Loucy (cell line): ENCODE measurements at regions not wholly inside any gene's neighbourhood (a gene's known extent, or its start where the extent isn't known, plus 50 kb on each side); places are given as distances from the start of the nearest gene placed in this dataset.

ENCODE experiments used
- H2AFZ ChIP-seq: fragments of 200-600 bp; sonication (generic); 2 replicates; pipeline ENCODE4 v1.6.0; 2016; ENCODE audit warnings: antibody characterized with exemption, mild to moderate bottlenecking, low read length, moderate library complexity
- H3F3A ChIP-seq: fragments of 200-600 bp; 2 replicates; pipeline ENCODE4 v1.6.0; 2016; ENCODE audit warnings: antibody characterized with exemption, low read depth, mild to moderate bottlenecking
- H3K27me3 ChIP-seq: fragments of 200-600 bp; sonication (generic); 2 replicates; pipeline ENCODE4 v1.6.1; 2014; ENCODE audit warnings: low read length, mild to moderate bottlenecking; ENCODE audit not compliant: insufficient read depth, poor library complexity, severe bottlenecking
- H3K36me3 ChIP-seq: fragments of 200-600 bp; sonication (generic); 2 replicates; pipeline ENCODE4 v1.6.1; 2016; ENCODE audit warnings: low read length; ENCODE audit not compliant: insufficient read depth
- H3K4me1 ChIP-seq: fragments of 200-600 bp; sonication (generic); 2 replicates; pipeline ENCODE4 v1.5.1; 2014; ENCODE audit warnings: low read length, mild to moderate bottlenecking; ENCODE audit not compliant: insufficient read depth, poor library complexity, severe bottlenecking
- H3K4me2 ChIP-seq: fragments of 200-600 bp; sonication (generic); 2 replicates; pipeline ENCODE4 v1.6.0; 2014; ENCODE audit warnings: antibody characterized with exemption, low read length, low read depth, mild to moderate bottlenecking; ENCODE audit not compliant: poor library complexity, severe bottlenecking
- H3K4me3 ChIP-seq: fragments of 200-600 bp; sonication (generic); 2 replicates; pipeline ENCODE4 v1.5.1; 2014; ENCODE audit warnings: low read length, mild to moderate bottlenecking, mixed read lengths; ENCODE audit not compliant: poor library complexity, severe bottlenecking
- H3K79me2 ChIP-seq: fragments of 200-600 bp; sonication (generic); 2 replicates; pipeline ENCODE4 v1.6.1; 2014; ENCODE audit warnings: low read length; ENCODE audit not compliant: insufficient read depth
- H3K9ac ChIP-seq: fragments of 200-600 bp; sonication (generic); 2 replicates; pipeline ENCODE4 v1.6.0; 2014; ENCODE audit warnings: mild to moderate bottlenecking, low read depth, low read length, moderate library complexity; ENCODE audit not compliant: poor library complexity, severe bottlenecking
- H3K9me2 ChIP-seq: fragments of 200-600 bp; sonication (generic); replicated peaks from 2 replicates; pipeline ENCODE4 v1.6.1; 2016; ENCODE audit warnings: low read depth, low read length, mixed read lengths
- H3K9me3 ChIP-seq: fragments of 200-600 bp; sonication (generic); 2 replicates; pipeline ENCODE4 v1.6.1; 2014; ENCODE audit warnings: mild to moderate bottlenecking, antibody characterized with exemption, low read length, low read depth; ENCODE audit not compliant: insufficient read depth
- H4K20me1 ChIP-seq: fragments of 200-600 bp; sonication (generic); 2 replicates; pipeline ENCODE4 v1.6.0; 2014; ENCODE audit warnings: antibody characterized with exemption, low read length, mild to moderate bottlenecking; ENCODE audit not compliant: insufficient read depth, poor library complexity, severe bottlenecking
- CTCF ChIP-seq: fragments of 200-600 bp; sonication (generic); conservative IDR thresholded peaks from 2 replicates; pipeline ENCODE4 v1.5.1; 2014; ENCODE audit warnings: mild to moderate bottlenecking, antibody characterized with exemption, low read length
- EZH2phosphoT487 ChIP-seq: fragments of 200-600 bp; IDR thresholded peaks from 2 replicates; pipeline ENCODE4 v1.6.1; 2018; ENCODE audit warnings: antibody characterized with exemption, mild to moderate bottlenecking, moderate library complexity, borderline replicate concordance

- no peak overlapping the region for H3K4me2 ChIP-seq
- peaks cover 10% of the 10 kb centered on the region for H3K27me3 ChIP-seq
- H3K36me3 ChIP-seq, result no peaks in the 10 kb centered on the region
- no peak for TF ChIP-seq CTCF
- TF ChIP-seq EZH2phosphoT487, result no peak
- no peaks in the 10 kb centered on the region for H3K9me3 ChIP-seq
- H3K4me3 ChIP-seq, result no peak overlapping the region
- no peaks in the 10 kb centered on the region for H3K79me2 ChIP-seq
- no peaks in the 10 kb centered on the region for H3K9me2 ChIP-seq
- no peaks in the 10 kb centered on the region for H3K4me1 ChIP-seq
- no peak overlapping the region for H2AFZ ChIP-seq
- H3K9ac ChIP-seq, result no peak overlapping the region
- no peaks in the 10 kb centered on the region for H3F3A ChIP-seq
- H4K20me1 ChIP-seq, result no peaks in the 10 kb centered on the region
These were observed 133.3 kb upstream of the NAMPT start for GRCh38 chr7:106418094-106418493.

GRCh38 chr7:106417273-106417902 lies 132.6 kb upstream of the NAMPT start:
- H3K36me3 ChIP-seq, result no peaks in the 10 kb centered on the region
- no peak overlapping the region for H3K9ac ChIP-seq
- TF ChIP-seq EZH2phosphoT487 (no peak), CTCF (no peak)
- no peak overlapping the region for H3K4me2 ChIP-seq
- no peaks in the 10 kb centered on the region for H3K4me1 ChIP-seq
- no peaks in the 10 kb centered on the region for H3K9me2 ChIP-seq
- no peaks in the 10 kb centered on the region for H4K20me1 ChIP-seq
- no peak overlapping the region for H3K4me3 ChIP-seq
- no peaks in the 10 kb centered on the region for H3K9me3 ChIP-seq
- no peaks in the 10 kb centered on the region for H3K79me2 ChIP-seq
- H3F3A ChIP-seq, result no peaks in the 10 kb centered on the region
- H3K27me3 ChIP-seq, result peaks cover 10% of the 10 kb centered on the region
- H2AFZ ChIP-seq, result no peak overlapping the region

- Histone ChIP-seq H3K9me3 (no peaks in the 10 kb centered on the region), H3K36me3 (no peaks in the 10 kb centered on the region), H3K79me2 (no peaks in the 10 kb centered on the region), H3K9ac (no peak overlapping the region), H3K4me2 (no peak overlapping the region), H4K20me1 (no peaks in the 10 kb centered on the region), H3K27me3 (peaks cover 10% of the 10 kb centered on the region), H2AFZ (no peak overlapping the region), H3F3A (no peaks in the 10 kb centered on the region), H3K4me3 (no peak overlapping the region), H3K4me1 (no peaks in the 10 kb centered on the region), H3K9me2 (no peaks in the 10 kb centered on the region)
- TF ChIP-seq EZH2phosphoT487 (no peak), CTCF (no peak)
These were observed 131.6 kb upstream of the NAMPT start for GRCh38 chr7:106416430-106416829.
